ENCODE measurements at regions not wholly inside any gene's neighbourhood (a gene's known extent, or its start where the extent isn't known, plus 50 kb on each side); places are given as distances from the start of the nearest gene placed in this dataset.

DNA sequence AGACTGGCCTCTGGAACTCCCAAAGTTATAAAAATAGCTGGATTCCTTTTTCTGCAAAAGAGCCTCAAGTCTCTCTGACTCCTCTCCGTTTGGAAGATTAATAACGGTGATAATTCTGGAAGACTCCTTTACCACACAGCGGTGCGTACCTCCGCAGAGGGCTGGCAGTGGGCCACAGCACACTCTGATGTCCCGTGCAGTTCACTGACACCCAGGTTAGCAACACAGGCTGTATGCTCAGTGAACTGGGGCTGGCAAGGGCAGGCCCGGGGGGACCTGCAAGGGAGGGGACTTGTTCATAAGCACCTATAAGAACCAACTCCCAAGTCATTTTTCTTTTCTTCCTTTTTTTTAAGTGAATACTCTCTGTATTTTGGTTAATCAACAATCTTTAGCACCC lies 120.3 kb upstream of the TJP1 start (continued):
- TF ChIP-seq, protein P1, sequence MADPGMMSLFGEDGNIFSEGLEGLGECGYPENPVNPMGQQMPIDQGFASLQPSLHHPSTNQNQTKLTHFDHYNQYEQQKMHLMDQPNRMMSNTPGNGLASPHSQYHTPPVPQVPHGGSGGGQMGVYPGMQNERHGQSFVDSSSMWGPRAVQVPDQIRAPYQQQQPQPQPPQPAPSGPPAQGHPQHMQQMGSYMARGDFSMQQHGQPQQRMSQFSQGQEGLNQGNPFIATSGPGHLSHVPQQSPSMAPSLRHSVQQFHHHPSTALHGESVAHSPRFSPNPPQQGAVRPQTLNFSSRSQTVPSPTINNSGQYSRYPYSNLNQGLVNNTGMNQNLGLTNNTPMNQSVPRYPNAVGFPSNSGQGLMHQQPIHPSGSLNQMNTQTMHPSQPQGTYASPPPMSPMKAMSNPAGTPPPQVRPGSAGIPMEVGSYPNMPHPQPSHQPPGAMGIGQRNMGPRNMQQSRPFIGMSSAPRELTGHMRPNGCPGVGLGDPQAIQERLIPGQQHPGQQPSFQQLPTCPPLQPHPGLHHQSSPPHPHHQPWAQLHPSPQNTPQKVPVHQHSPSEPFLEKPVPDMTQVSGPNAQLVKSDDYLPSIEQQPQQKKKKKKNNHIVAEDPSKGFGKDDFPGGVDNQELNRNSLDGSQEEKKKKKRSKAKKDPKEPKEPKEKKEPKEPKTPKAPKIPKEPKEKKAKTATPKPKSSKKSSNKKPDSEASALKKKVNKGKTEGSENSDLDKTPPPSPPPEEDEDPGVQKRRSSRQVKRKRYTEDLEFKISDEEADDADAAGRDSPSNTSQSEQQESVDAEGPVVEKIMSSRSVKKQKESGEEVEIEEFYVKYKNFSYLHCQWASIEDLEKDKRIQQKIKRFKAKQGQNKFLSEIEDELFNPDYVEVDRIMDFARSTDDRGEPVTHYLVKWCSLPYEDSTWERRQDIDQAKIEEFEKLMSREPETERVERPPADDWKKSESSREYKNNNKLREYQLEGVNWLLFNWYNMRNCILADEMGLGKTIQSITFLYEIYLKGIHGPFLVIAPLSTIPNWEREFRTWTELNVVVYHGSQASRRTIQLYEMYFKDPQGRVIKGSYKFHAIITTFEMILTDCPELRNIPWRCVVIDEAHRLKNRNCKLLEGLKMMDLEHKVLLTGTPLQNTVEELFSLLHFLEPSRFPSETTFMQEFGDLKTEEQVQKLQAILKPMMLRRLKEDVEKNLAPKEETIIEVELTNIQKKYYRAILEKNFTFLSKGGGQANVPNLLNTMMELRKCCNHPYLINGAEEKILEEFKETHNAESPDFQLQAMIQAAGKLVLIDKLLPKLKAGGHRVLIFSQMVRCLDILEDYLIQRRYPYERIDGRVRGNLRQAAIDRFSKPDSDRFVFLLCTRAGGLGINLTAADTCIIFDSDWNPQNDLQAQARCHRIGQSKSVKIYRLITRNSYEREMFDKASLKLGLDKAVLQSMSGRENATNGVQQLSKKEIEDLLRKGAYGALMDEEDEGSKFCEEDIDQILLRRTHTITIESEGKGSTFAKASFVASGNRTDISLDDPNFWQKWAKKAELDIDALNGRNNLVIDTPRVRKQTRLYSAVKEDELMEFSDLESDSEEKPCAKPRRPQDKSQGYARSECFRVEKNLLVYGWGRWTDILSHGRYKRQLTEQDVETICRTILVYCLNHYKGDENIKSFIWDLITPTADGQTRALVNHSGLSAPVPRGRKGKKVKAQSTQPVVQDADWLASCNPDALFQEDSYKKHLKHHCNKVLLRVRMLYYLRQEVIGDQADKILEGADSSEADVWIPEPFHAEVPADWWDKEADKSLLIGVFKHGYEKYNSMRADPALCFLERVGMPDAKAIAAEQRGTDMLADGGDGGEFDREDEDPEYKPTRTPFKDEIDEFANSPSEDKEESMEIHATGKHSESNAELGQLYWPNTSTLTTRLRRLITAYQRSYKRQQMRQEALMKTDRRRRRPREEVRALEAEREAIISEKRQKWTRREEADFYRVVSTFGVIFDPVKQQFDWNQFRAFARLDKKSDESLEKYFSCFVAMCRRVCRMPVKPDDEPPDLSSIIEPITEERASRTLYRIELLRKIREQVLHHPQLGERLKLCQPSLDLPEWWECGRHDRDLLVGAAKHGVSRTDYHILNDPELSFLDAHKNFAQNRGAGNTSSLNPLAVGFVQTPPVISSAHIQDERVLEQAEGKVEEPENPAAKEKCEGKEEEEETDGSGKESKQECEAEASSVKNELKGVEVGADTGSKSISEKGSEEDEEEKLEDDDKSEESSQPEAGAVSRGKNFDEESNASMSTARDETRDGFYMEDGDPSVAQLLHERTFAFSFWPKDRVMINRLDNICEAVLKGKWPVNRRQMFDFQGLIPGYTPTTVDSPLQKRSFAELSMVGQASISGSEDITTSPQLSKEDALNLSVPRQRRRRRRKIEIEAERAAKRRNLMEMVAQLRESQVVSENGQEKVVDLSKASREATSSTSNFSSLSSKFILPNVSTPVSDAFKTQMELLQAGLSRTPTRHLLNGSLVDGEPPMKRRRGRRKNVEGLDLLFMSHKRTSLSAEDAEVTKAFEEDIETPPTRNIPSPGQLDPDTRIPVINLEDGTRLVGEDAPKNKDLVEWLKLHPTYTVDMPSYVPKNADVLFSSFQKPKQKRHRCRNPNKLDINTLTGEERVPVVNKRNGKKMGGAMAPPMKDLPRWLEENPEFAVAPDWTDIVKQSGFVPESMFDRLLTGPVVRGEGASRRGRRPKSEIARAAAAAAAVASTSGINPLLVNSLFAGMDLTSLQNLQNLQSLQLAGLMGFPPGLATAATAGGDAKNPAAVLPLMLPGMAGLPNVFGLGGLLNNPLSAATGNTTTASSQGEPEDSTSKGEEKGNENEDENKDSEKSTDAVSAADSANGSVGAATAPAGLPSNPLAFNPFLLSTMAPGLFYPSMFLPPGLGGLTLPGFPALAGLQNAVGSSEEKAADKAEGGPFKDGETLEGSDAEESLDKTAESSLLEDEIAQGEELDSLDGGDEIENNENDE (IDR thresholded peaks at IDR 0.05; ENCODE audit: insufficient replicate concordance, low read length) = no peak
- TF ChIP-seq CHD2 (IDR thresholded peaks at IDR 0.05; ENCODE audit: low read length) (no peak), TCF12 (IDR thresholded peaks at IDR 0.05; ENCODE audit: low read depth, low read length) (no peak), HDAC6 (IDR thresholded peaks at IDR 0.05; ENCODE audit: low read depth, low read length) (no peak), BACH1 (IDR thresholded peaks at IDR 0.05; ENCODE audit: low read length) (no peak), SAP30 (IDR thresholded peaks at IDR 0.05; ENCODE audit: insufficient read depth, insufficient replicate concordance, low read length) (no peak), TEAD4 (IDR thresholded peaks at IDR 0.05; ENCODE audit: low read depth, low read length) (no peak), ASH2L (IDR thresholded peaks at IDR 0.05; ENCODE audit: low read length) (no peak)
- TF ChIP-seq, protein P2, sequence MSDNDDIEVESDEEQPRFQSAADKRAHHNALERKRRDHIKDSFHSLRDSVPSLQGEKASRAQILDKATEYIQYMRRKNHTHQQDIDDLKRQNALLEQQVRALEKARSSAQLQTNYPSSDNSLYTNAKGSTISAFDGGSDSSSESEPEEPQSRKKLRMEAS (IDR thresholded peaks at IDR 0.05) = no peak
- TF ChIP-seq, protein P3, sequence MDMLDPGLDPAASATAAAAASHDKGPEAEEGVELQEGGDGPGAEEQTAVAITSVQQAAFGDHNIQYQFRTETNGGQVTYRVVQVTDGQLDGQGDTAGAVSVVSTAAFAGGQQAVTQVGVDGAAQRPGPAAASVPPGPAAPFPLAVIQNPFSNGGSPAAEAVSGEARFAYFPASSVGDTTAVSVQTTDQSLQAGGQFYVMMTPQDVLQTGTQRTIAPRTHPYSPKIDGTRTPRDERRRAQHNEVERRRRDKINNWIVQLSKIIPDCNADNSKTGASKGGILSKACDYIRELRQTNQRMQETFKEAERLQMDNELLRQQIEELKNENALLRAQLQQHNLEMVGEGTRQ (IDR thresholded peaks at IDR 0.05; ENCODE audit: low read length) = no peak
